Calu3 (cell line): ENCODE measurements at regions not wholly inside any gene's neighbourhood (a gene's known extent, or its start where the extent isn't known, plus 50 kb on each side); places are given as distances from the start of the nearest gene placed in this dataset.

Source experiments
- BruUV-seq: library from RNA; stranded (reverse); fragments of 400-500 nt; replicated peaks from 2 replicates; lab custom pipeline; 2021; lab: Mats Ljungman, UMichigan
- CTCF ChIA-PET: fragments of 300-600 bp; sonication (Branson Sonifier 250); formaldehyde crosslinking; loops from one replicate; lab custom pipeline; 2022; ENCODE audit warnings: antibody characterized with exemption; lab: Charles Lee
- DNase-seq: peaks from one replicate; pipeline ENCODE4 v3.0.0; 2022
- H3K27ac Mint-ChIP-seq: one replicate; pipeline ENCODE4 v1.8.0; 2022; ENCODE audit warnings: mixed read lengths; ENCODE audit not compliant: unreplicated experiment
- H3K27me3 Mint-ChIP-seq: one replicate; pipeline ENCODE4 v1.8.0; 2022; ENCODE audit warnings: mixed read lengths; ENCODE audit not compliant: unreplicated experiment
- H3K36me3 Mint-ChIP-seq: one replicate; pipeline ENCODE4 v1.8.0; 2022; ENCODE audit warnings: mild to moderate bottlenecking, moderate library complexity, mixed read lengths; ENCODE audit not compliant: insufficient read depth, unreplicated experiment
- H3K4me1 Mint-ChIP-seq: one replicate; pipeline ENCODE4 v1.8.0; 2022; ENCODE audit warnings: mild to moderate bottlenecking, low read depth, mixed read lengths; ENCODE audit not compliant: unreplicated experiment
- H3K4me3 Mint-ChIP-seq: one replicate; pipeline ENCODE4 v1.8.0; 2022; ENCODE audit warnings: mild to moderate bottlenecking, low read depth, moderate library complexity, mixed read lengths; ENCODE audit not compliant: unreplicated experiment
- H3K9me3 Mint-ChIP-seq: one replicate; pipeline ENCODE4 v1.8.0; 2022; ENCODE audit warnings: low read depth, mixed read lengths; ENCODE audit not compliant: unreplicated experiment
- CTCF ChIP-seq: fragments of 200-600 bp; IDR thresholded peaks from one replicate; pipeline ENCODE4 v1.8.0; 2022; ENCODE audit warnings: antibody characterized with exemption; ENCODE audit not compliant: unreplicated experiment
- intact Hi-C: fragments of 100-400 bp; cut with micrococcal nuclease; formaldehyde crosslinking; loops from one replicate; pipeline ENCODE4 v1.10.0; 2022; ENCODE audit not compliant: unreplicated experiment

- intact Hi-C loops, result no loop called here
- no peak overlapping the region for H3K27ac Mint-ChIP-seq
- peaks cover 53% of the 10 kb centered on the region for H3K27me3 Mint-ChIP-seq
- H3K4me3 Mint-ChIP-seq, result no peak overlapping the region
- no peaks in the 10 kb centered on the region for H3K9me3 Mint-ChIP-seq
- H3K4me1 Mint-ChIP-seq, result no peaks in the 10 kb centered on the region
- CTCF ChIA-PET, result interaction anchor here (0.9 kb wide), 1 partner anchor 61 kb away, joined by 4 read pairs; no protein-coding TSS in a partner anchor
- no peak for DNase-seq
- no peak for TF ChIP-seq CTCF
- H3K36me3 Mint-ChIP-seq, result no peaks in the 10 kb centered on the region
- BruUV-seq, result no TSS peak
Observed at GRCh38 chr2:120876526-120877280, 141.0 kb downstream of the GLI2 start.

- no TSS peak for BruUV-seq
- Mint-ChIP-seq H3K9me3 (no peaks in the 10 kb centered on the region), H3K4me3 (no peak overlapping the region), H3K27me3 (peaks cover 59% of the 10 kb centered on the region), H3K36me3 (no peaks in the 10 kb centered on the region), H3K27ac (no peak overlapping the region), H3K4me1 (no peaks in the 10 kb centered on the region)
- CTCF ChIA-PET, result no interaction called here
- intact Hi-C loops, result no loop called here
- TF ChIP-seq CTCF, result no peak
- no peak for DNase-seq
Observed at GRCh38 chr2:120877409-120877808, 141.7 kb downstream of the GLI2 start.

- Mint-ChIP-seq H3K36me3 (no peaks in the 10 kb centered on the region), H3K4me3 (no peak overlapping the region), H3K27me3 (peaks cover 53% of the 10 kb centered on the region), H3K27ac (no peak overlapping the region), H3K9me3 (no peaks in the 10 kb centered on the region), H3K4me1 (no peaks in the 10 kb centered on the region)
- intact Hi-C loops, result no loop called here
- no TSS peak for BruUV-seq
- no peak for DNase-seq
- CTCF ChIA-PET, result no interaction called here
- TF ChIP-seq CTCF, result no peak
Observed at GRCh38 chr2:120878970-120879369, 143.3 kb downstream of the GLI2 start.

- Mint-ChIP-seq H3K27me3 (peaks cover 48% of the 10 kb centered on the region), H3K27ac (no peak overlapping the region), H3K4me1 (no peaks in the 10 kb centered on the region), H3K9me3 (no peaks in the 10 kb centered on the region), H3K4me3 (no peak overlapping the region), H3K36me3 (no peaks in the 10 kb centered on the region)
- CTCF ChIA-PET, result no interaction called here
- TF ChIP-seq CTCF, result no peak
- intact Hi-C loops, result no loop called here
- no peak for DNase-seq
- BruUV-seq, result no TSS peak
Observed at GRCh38 chr2:120879431-120880295, 144.0 kb downstream of the GLI2 start.
